Omental fat pad (tissue), 3 donors: ENCODE measurements at regions not wholly inside any gene's neighbourhood (a gene's known extent, or its start where the extent isn't known, plus 50 kb on each side); places are given as distances from the start of the nearest gene placed in this dataset.

Source experiments
- ATAC-seq: fragments of 150-250 bp; one replicate; pipeline ENCODE4 v1.9.1; 2016; ENCODE audit warnings: mild to moderate bottlenecking, moderate library complexity; ENCODE audit not compliant: low FRiP score
- DNase-seq: peaks from one replicate; pipeline ENCODE4 v3.0.0-alpha.2; 2019; ENCODE audit warnings: low spot score
- CTCF ChIP-seq, 3 donors: fragments of 450-650 bp; IDR thresholded peaks; one replicate each; pipeline ENCODE4 v1.5.1; 2016 to 2017; ENCODE audit warnings: antibody characterized with exemption in 3 of 3, mild to moderate bottlenecking in 3 of 3, moderate library complexity in 2 of 3

GRCh38 chr1:55814967-55815366 is 599.8 kb upstream of the USP24 start:
- ATAC-seq (no peak), DNase-seq (no peak)
- TF ChIP-seq CTCF (IDR thresholded peaks at IDR 0.05) = no peak

- no peak for ATAC-seq
- TF ChIP-seq CTCF (IDR thresholded peaks at IDR 0.05) = no peak
- no peak for DNase-seq
These were observed 598.5 kb upstream of the USP24 start for GRCh38 chr1:55813618-55814017.

- TF ChIP-seq CTCF (IDR thresholded peaks at IDR 0.05) = no peak
- no peak for DNase-seq
- no peak for ATAC-seq
These were observed 597.1 kb upstream of the USP24 start for GRCh38 chr1:55812281-55812680.

- ATAC-seq = no peak
- no peak for DNase-seq
- no peak for TF ChIP-seq CTCF (IDR thresholded peaks at IDR 0.05)
These were observed 593.1 kb upstream of the USP24 start for GRCh38 chr1:55808263-55808662.

- ATAC-seq (no peak), DNase-seq (no peak)
- TF ChIP-seq CTCF (IDR thresholded peaks at IDR 0.05) = no peak
These were observed 588.3 kb upstream of the USP24 start for GRCh38 chr1:55803429-55803828.

GRCh38 chr1:55801481-55801880 is 586.3 kb upstream of the USP24 start:
- no peak for ATAC-seq
- no peak for DNase-seq
- no peak for TF ChIP-seq CTCF (IDR thresholded peaks at IDR 0.05)

- DNase-seq (no peak), ATAC-seq (no peak)
- TF ChIP-seq CTCF (IDR thresholded peaks at IDR 0.05) = no peak
These were observed 585.3 kb upstream of the USP24 start for GRCh38 chr1:55800503-55800902.
